Activated naive CD4-positive, alpha-beta T cell treated with anti-CD3 and anti-CD28 coated beads, Interleukin-2, amount 50 U/mL, for 24 hours (primary cell): ENCODE measurements at regions not wholly inside any gene's neighbourhood (a gene's known extent, or its start where the extent isn't known, plus 50 kb on each side); places are given as distances from the start of the nearest gene placed in this dataset.
"Not testable (repeated sequence)": the region's sequence is repeated elsewhere in the genome, so short reads cannot be mapped to it uniquely, and the experiment has no call there.

Experiments used
- H3K27ac Mint-ChIP-seq: one replicate; pipeline ENCODE4 v1.8.0; 2021; ENCODE audit warnings: mild to moderate bottlenecking, mixed read lengths
- H3K27me3 Mint-ChIP-seq: one replicate; pipeline ENCODE4 v1.8.0; 2021; ENCODE audit warnings: mixed read lengths
- H3K36me3 Mint-ChIP-seq: one replicate; pipeline ENCODE4 v1.8.0; 2021; ENCODE audit warnings: mixed read lengths
- H3K4me1 Mint-ChIP-seq: one replicate; pipeline ENCODE4 v1.8.0; 2021; ENCODE audit warnings: mixed read lengths
- H3K4me3 Mint-ChIP-seq: one replicate; pipeline ENCODE4 v1.8.0; 2021; ENCODE audit warnings: mild to moderate bottlenecking, mixed read lengths
- H3K9me3 Mint-ChIP-seq: one replicate; pipeline ENCODE4 v1.8.0; 2021; ENCODE audit warnings: mixed read lengths

DNA sequence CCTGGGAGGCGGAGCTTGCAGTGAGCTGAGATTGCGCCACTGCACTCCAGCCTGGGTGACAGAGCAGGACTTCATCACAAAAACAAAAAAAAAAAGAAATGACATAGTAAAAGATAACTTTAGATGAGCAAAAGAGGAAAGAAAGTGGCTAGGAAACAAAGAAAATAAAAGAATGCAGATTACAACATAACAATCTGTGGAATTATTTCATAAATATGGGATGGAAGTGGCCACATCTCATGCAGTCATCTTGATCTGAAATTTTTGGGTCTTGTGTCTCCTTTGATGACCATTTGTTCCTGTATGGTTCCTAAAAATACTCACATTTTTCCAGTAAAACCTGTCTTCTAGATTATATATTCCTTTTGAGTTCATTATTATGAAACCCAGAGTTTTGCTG lies 271.4 kb downstream of the SPRY1 start:
- Mint-ChIP-seq H3K4me1 (peaks cover 6% of the 10 kb centered on the region), H3K27me3 (peaks cover 1% of the 10 kb centered on the region), H3K36me3 (no peaks in the 10 kb centered on the region), H3K27ac (no peak overlapping the region), H3K9me3 (no peaks in the 10 kb centered on the region), H3K4me3 (no peak overlapping the region)

DNA sequence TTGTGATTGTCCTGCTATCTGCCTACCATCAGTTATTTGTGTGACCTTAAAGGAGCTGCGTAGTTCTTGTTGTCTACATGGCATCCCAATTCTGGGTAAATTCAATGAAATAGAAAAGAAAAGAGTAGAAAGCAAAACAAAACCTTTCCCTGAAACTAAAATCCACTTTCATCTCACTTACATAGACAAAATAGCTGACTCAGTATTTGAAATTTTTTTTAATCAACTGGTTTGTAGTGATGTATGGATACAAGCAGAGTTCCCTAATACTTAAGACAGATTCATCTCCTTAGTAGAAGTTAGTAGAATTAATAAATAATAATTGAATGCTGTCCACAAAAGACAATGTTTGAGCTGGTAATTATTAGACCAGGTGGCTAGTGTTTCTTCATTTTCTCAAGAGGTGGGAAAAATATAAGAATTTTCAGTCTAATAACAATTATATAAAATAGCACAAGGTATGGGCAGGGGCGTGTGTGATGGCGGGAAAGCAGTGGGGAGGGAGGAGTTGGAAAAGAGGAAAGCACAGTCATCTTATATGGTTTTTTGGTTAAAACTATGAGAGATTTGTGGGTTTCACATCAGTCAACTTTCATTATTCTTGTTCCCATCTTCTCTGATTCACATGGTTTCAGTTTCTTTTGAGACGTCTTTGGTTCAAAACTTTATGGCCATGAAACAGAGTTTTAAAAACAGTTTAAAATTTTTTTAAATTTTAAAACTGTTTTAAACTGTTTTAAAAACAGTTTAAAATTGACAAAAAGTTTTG lies 275.2 kb downstream of the SPRY1 start:
- Mint-ChIP-seq H3K27me3 (peaks cover 5% of the 10 kb centered on the region), H3K4me1 (peaks cover 6% of the 10 kb centered on the region), H3K9me3 (no peaks in the 10 kb centered on the region), H3K4me3 (no peak overlapping the region), H3K27ac (no peak overlapping the region), H3K36me3 (no peaks in the 10 kb centered on the region)

GRCh38 chr4:123672987-123673386 lies 276.4 kb downstream of the SPRY1 start:
- H3K27ac Mint-ChIP-seq: no peak overlapping the region
- H3K36me3 Mint-ChIP-seq: no peaks in the 10 kb centered on the region
- no peak overlapping the region for H3K4me3 Mint-ChIP-seq
- H3K4me1 Mint-ChIP-seq: peaks cover 6% of the 10 kb centered on the region
- H3K9me3 Mint-ChIP-seq: no peaks in the 10 kb centered on the region
- H3K27me3 Mint-ChIP-seq: peaks cover 5% of the 10 kb centered on the region

DNA sequence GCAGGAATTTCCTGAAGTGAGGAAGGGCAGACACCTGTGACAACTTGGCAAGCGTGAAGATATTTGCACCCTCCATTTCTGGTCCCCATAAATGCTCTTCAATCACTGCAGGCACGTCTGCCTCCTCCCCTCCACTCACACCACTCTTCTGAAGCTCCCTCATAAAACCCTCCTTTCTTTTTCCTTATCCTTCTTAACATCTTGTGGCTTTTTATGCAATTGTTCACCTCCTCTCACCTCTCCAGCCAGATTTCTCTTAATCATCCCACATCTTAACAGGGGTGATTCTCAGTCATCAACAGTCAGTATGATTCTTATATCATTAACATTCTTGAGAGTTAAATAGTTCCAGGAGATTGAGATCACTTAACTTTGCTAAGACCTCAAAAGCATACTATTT lies 277.4 kb downstream of the SPRY1 start:
- Mint-ChIP-seq H3K4me3 (no peak overlapping the region), H3K27ac (no peak overlapping the region), H3K4me1 (peaks cover 6% of the 10 kb centered on the region), H3K27me3 (peaks cover 5% of the 10 kb centered on the region), H3K9me3 (no peaks in the 10 kb centered on the region), H3K36me3 (no peaks in the 10 kb centered on the region)

- peak overlapping the region; percentile 32 for H3K27ac Mint-ChIP-seq
- H3K4me1 Mint-ChIP-seq: peaks cover 6% of the 10 kb centered on the region
- H3K9me3 Mint-ChIP-seq: no peaks in the 10 kb centered on the region
- H3K4me3 Mint-ChIP-seq: no peak overlapping the region
- H3K36me3 Mint-ChIP-seq: no peaks in the 10 kb centered on the region
- H3K27me3 Mint-ChIP-seq: peaks cover 5% of the 10 kb centered on the region
These were observed 278.3 kb downstream of the SPRY1 start for GRCh38 chr4:123674762-123675465.

- Mint-ChIP-seq H3K4me1 (peaks cover 6% of the 10 kb centered on the region), H3K4me3 (no peak overlapping the region), H3K27me3 (peaks cover 5% of the 10 kb centered on the region), H3K36me3 (no peaks in the 10 kb centered on the region), H3K27ac (no peak overlapping the region), H3K9me3 (no peaks in the 10 kb centered on the region)
These were observed 279.0 kb downstream of the SPRY1 start for GRCh38 chr4:123675567-123675966.

GRCh38 chr4:123676071-123676889 lies 279.7 kb downstream of the SPRY1 start:
- H3K4me3 Mint-ChIP-seq: no peak overlapping the region
- H3K36me3 Mint-ChIP-seq: no peaks in the 10 kb centered on the region
- peaks cover 6% of the 10 kb centered on the region for H3K4me1 Mint-ChIP-seq
- no peak overlapping the region for H3K27ac Mint-ChIP-seq
- H3K9me3 Mint-ChIP-seq: no peaks in the 10 kb centered on the region
- peaks cover 5% of the 10 kb centered on the region for H3K27me3 Mint-ChIP-seq

DNA sequence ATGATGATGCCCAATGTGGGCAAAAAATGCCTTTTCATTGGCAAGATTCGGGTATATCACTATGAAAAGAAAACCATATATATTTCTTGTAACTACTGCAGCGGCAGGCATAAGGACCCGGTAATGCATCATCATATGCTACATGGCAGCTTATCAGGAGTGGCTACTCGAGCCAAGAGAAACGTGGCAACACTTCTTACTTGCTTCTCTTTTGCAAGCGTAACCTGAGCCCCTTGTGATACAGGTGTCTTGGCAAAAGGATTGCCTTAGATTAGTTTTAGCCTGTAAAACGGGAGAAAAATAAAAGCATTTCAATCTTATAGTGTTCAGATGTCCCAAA lies 280.3 kb downstream of the SPRY1 start:
- Mint-ChIP-seq H3K27me3 (peaks cover 5% of the 10 kb centered on the region), H3K4me1 (peaks cover 1% of the 10 kb centered on the region), H3K9me3 (no peaks in the 10 kb centered on the region), H3K4me3 (no peak overlapping the region), H3K36me3 (no peaks in the 10 kb centered on the region), H3K27ac (no peak overlapping the region)

- Mint-ChIP-seq H3K9me3 (peaks cover 6% of the 10 kb centered on the region), H3K4me1 (no peaks in the 10 kb centered on the region), H3K27me3 (peaks cover 2% of the 10 kb centered on the region), H3K4me3 (no peak overlapping the region), H3K27ac (no peak overlapping the region), H3K36me3 (no peaks in the 10 kb centered on the region)
These were observed 286.3 kb downstream of the SPRY1 start for GRCh38 chr4:123682931-123683330.

DNA sequence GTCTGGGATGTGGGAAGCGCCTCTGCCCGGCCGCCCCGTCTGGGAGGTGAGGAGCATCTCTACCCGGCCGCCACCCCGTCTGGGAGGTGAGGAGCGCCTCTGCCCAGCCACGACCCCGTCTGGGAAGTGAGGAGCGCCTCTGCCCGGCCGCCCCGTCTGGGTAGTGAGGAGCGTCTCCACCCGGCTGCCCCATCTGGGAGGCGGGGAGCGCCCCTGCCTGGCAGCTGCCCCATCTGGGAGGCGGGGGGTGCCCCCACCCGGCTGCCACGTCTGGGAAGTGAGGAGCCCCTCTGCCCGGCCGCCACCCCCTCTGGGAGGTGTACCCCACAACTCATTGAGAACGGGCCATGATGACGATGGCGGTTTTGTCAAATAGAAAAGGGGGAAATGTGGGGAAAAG lies 288.3 kb downstream of the SPRY1 start:
- not testable (repeated sequence) for H3K27me3 Mint-ChIP-seq, H3K27ac Mint-ChIP-seq, H3K9me3 Mint-ChIP-seq, H3K4me1 Mint-ChIP-seq, H3K4me3 Mint-ChIP-seq, H3K36me3 Mint-ChIP-seq

DNA sequence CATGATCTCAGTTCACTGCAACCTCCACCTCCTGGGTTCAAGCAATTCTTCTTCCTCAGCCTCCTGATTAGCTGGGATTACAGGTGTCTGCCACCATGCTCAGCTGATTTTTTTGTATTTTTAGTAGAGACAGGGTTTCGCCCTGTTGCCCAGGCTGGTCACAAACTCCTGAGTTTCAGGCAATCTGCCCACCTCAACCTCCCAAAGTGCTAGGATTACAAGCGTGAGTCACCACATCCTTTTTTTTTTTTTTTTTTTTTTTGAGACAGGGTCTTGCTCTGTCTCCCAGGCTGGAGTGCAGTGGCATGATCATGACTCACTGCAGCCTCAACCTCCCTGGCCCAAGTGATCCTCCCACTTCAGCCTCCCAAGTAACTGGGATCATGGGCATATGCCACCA lies 298.9 kb downstream of the SPRY1 start:
- not testable (repeated sequence) for H3K27me3 Mint-ChIP-seq, H3K4me1 Mint-ChIP-seq, H3K4me3 Mint-ChIP-seq, H3K36me3 Mint-ChIP-seq, H3K9me3 Mint-ChIP-seq, H3K27ac Mint-ChIP-seq

- no peak overlapping the region for H3K27ac Mint-ChIP-seq
- no peak overlapping the region for H3K4me3 Mint-ChIP-seq
- no peaks in the 10 kb centered on the region for H3K9me3 Mint-ChIP-seq
- no peaks in the 10 kb centered on the region for H3K36me3 Mint-ChIP-seq
- H3K4me1 Mint-ChIP-seq: no peaks in the 10 kb centered on the region
- H3K27me3 Mint-ChIP-seq: no peaks in the 10 kb centered on the region
These were observed 300.1 kb downstream of the SPRY1 start for GRCh38 chr4:123696687-123697086.

- no peaks in the 10 kb centered on the region for H3K36me3 Mint-ChIP-seq
- no peaks in the 10 kb centered on the region for H3K9me3 Mint-ChIP-seq
- H3K27me3 Mint-ChIP-seq: no peaks in the 10 kb centered on the region
- no peaks in the 10 kb centered on the region for H3K4me1 Mint-ChIP-seq
- H3K4me3 Mint-ChIP-seq: no peak overlapping the region
- H3K27ac Mint-ChIP-seq: no peak overlapping the region
These were observed 302.0 kb downstream of the SPRY1 start for GRCh38 chr4:123698556-123698955.

DNA sequence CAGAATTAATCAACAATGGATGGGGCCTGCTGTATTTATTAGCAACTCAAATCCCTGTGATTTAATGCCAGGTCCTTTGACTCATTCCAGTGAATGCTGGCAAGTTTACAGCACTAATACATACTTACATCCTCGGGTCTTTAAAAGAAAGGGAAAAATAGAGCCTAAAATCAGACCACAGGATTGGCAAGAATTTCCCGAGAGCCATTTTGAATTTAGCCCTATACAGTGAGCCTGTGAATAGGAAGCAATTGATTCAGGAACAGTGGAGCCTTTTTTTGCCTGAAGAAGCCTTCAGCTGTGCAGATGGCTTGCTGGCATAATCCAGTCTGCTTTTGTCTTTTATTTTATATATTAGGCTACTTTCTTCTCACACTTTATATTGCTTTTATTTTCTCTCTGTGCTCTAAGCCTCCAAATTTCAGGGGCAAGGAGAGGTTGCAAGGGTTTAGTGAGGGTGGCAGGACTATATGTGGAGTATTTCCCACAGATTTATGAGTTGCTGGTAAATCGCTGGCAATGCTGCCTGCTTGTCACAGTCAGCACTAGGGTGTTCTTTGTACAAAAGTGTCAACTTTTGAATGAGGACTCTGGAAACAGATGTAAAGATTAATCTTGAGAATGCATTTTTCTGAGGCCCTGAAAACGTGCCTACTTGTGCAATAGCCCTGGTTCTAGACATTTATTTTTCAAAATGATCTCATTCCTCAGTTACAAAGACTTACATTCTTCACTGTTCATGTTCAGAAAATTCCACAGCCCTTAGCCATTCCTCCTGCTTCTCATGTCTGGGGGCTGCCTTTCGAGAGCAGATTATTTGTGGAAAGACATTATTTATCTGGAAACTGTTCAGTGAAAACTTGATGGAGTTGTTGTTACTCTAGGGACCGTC lies 303.5 kb downstream of the SPRY1 start:
- H3K4me3 Mint-ChIP-seq: no peak overlapping the region
- no peaks in the 10 kb centered on the region for H3K4me1 Mint-ChIP-seq
- H3K36me3 Mint-ChIP-seq: no peaks in the 10 kb centered on the region
- no peak overlapping the region for H3K27ac Mint-ChIP-seq
- no peaks in the 10 kb centered on the region for H3K27me3 Mint-ChIP-seq
- no peaks in the 10 kb centered on the region for H3K9me3 Mint-ChIP-seq

DNA sequence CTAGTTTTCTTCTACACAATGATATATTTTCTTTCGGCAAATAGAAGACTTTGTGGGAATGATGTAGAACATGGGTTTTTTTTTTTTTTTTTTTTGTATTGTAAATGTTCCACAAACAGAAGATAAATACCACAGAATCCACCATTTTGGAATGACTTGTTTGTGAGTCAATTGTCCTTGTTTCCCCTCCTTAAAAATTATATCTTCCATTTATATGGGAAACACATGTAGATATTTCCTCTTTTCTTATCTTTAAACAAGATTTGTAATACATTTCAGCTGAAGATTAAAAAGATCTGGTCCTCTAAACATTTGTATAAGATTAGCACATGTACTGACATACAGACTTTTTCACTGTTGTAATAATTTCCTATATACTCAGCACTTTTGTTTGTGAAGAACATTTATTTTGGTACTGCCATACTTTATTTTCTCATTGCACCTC lies 304.6 kb downstream of the SPRY1 start:
- no peaks in the 10 kb centered on the region for H3K9me3 Mint-ChIP-seq
- H3K27me3 Mint-ChIP-seq: no peaks in the 10 kb centered on the region
- H3K4me3 Mint-ChIP-seq: no peak overlapping the region
- H3K27ac Mint-ChIP-seq: no peak overlapping the region
- H3K36me3 Mint-ChIP-seq: no peaks in the 10 kb centered on the region
- no peaks in the 10 kb centered on the region for H3K4me1 Mint-ChIP-seq
